ENCODE measurements at regions not wholly inside any gene's neighbourhood (a gene's known extent, or its start where the extent isn't known, plus 50 kb on each side); places are given as distances from the start of the nearest gene placed in this dataset.

GRCh38 chr1:29688471-29689365 lies 452.4 kb downstream of the PTPRU start:
- TF ChIP-seq, protein P1, sequence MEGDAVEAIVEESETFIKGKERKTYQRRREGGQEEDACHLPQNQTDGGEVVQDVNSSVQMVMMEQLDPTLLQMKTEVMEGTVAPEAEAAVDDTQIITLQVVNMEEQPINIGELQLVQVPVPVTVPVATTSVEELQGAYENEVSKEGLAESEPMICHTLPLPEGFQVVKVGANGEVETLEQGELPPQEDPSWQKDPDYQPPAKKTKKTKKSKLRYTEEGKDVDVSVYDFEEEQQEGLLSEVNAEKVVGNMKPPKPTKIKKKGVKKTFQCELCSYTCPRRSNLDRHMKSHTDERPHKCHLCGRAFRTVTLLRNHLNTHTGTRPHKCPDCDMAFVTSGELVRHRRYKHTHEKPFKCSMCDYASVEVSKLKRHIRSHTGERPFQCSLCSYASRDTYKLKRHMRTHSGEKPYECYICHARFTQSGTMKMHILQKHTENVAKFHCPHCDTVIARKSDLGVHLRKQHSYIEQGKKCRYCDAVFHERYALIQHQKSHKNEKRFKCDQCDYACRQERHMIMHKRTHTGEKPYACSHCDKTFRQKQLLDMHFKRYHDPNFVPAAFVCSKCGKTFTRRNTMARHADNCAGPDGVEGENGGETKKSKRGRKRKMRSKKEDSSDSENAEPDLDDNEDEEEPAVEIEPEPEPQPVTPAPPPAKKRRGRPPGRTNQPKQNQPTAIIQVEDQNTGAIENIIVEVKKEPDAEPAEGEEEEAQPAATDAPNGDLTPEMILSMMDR (IDR thresholded peaks at IDR 0.05; ENCODE audit: borderline replicate concordance, insufficient read depth, low read depth, low read length), result no peak

DNA sequence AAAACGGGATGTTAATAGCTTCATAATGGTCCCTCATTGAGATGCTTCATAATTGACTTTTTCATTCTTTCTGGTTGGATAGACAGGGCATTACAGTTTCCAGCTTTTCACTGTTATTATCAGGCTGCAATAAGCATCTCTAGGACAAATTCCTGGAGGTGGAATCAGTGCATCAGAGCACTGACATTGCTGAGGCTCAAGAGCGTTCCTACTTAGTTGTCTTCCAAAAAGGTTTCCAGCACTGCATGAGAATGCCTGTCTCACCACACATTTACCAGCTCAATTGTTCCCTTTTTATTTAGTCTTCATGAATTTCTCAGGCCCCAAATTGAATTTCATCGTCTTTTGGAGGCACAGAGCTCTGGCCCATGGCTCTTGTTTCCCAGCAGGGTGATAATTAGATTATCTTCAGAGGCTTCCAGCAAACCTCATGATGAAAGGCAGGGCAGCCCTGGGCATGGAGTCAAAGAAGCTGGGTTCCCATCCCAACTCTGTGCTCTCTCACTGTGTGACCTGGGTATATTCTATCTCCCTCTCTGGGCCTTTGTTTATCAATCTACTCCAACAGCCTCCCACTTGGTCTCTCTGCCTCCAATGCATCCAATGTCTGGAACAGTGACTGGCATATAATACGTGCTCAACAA lies 451.4 kb downstream of the PTPRU start:
- TF ChIP-seq, protein P1 (IDR thresholded peaks at IDR 0.05; ENCODE audit: borderline replicate concordance, insufficient read depth, low read depth, low read length), result no peak
- H3K4me3 ChIP-seq (ENCODE audit: low read depth, low read length), result no peak overlapping the region

More at GRCh38 chr1:29688471-29689365, 452.4 kb downstream of the PTPRU start:
- H3K4me3 ChIP-seq (ENCODE audit: low read depth, low read length), result no peak overlapping the region

DNA sequence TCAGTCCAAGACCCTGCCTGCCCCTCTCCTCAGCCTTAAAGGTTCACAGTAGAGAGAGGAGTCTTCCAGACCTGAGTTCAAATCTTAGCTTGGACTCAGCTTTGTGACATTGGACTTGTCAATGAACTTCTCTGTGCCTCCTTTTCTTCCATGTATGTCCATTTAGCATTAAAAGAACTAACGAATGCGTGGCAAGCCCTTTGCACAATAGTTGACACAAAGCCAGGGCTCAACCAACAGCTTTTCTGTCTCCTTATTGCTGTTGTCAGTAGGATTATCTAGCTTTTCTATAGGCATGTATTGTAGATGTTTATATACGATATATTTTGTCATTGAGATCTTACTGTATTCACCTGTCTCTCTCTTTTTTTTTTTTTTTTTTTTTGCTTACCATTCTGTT lies 450.8 kb downstream of the PTPRU start:
- TF ChIP-seq, protein P1 (IDR thresholded peaks at IDR 0.05; ENCODE audit: borderline replicate concordance, insufficient read depth, low read depth, low read length), result no peak
- H3K4me3 ChIP-seq (ENCODE audit: low read depth, low read length), result no peak overlapping the region

GRCh38 chr1:29686012-29686930 lies 449.9 kb downstream of the PTPRU start:
- TF ChIP-seq, protein P1 (IDR thresholded peaks at IDR 0.05; ENCODE audit: borderline replicate concordance, insufficient read depth, low read depth, low read length), result no peak
- H3K4me3 ChIP-seq (ENCODE audit: low read depth, low read length), result no peak overlapping the region

DNA sequence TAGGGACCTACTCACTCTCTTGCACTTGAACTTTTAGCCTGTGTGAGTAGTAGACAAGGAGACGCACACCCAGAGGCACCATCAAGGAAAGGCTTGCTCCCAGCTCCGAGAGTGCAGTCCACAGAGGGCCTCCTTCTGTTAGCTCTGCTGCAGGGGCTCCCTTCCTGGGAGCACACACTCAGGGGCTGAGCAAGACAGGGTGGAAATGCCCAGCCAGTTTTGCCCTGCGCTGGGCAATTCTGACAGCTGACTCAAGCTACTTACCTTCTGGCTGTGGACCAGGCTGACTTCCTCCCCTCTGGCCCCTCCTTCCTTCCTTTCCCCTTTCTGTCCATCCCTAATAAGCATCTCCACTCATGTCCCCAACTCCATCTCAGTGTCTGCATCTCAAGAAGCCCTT lies 449.1 kb downstream of the PTPRU start:
- no peak overlapping the region for H3K4me3 ChIP-seq (ENCODE audit: low read depth, low read length)
- TF ChIP-seq, protein P1 (IDR thresholded peaks at IDR 0.05; ENCODE audit: borderline replicate concordance, insufficient read depth, low read depth, low read length), result no peak

GRCh38 chr1:29684141-29684540 lies 447.8 kb downstream of the PTPRU start:
- H3K4me3 ChIP-seq (ENCODE audit: low read depth, low read length), result no peak overlapping the region
- TF ChIP-seq, protein P1 (IDR thresholded peaks at IDR 0.05; ENCODE audit: borderline replicate concordance, insufficient read depth, low read depth, low read length), result no peak

Measured in GM12875 (cell line).